ENCODE measurements at regions not wholly inside any gene's neighbourhood (a gene's known extent, or its start where the extent isn't known, plus 50 kb on each side); places are given as distances from the start of the nearest gene placed in this dataset.

DNA sequence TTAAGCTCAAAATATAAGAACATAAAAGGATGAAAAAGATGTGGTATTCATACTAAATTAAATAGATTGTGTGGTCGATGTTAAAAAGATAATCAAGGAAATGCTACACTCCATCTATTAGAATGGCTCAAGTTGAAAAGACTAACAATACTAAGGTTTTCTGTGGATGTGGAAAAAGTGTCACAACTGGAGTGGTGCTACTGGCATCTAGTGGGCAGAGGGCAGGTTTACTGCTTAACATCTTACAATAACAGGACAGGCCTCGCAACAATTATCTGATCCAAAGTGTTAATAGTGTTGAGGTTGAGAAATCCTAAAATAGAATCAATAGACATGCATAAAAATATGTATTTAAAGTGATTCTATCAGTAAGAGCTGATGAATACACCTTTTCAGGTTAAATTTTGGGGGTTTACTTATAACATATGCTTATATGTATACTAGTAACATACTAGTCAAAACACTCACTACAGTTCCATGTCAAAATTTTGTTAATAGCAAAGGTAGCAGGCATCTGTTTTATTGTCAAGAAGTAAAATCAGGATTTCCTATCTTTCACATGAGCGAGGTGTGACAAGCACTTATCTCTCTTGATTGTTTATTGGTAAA lies 91.5 kb upstream of the TMEFF2 start:
- no peak for TF ChIP-seq CTCF (IDR thresholded peaks at IDR 0.05)
- no peak for TF ChIP-seq POLR2A (IDR thresholded peaks at IDR 0.05)

Measured in suprapubic skin (tissue), 3 donors.